ENCODE measurements at regions not wholly inside any gene's neighbourhood (a gene's known extent, or its start where the extent isn't known, plus 50 kb on each side); places are given as distances from the start of the nearest gene placed in this dataset.

DNA sequence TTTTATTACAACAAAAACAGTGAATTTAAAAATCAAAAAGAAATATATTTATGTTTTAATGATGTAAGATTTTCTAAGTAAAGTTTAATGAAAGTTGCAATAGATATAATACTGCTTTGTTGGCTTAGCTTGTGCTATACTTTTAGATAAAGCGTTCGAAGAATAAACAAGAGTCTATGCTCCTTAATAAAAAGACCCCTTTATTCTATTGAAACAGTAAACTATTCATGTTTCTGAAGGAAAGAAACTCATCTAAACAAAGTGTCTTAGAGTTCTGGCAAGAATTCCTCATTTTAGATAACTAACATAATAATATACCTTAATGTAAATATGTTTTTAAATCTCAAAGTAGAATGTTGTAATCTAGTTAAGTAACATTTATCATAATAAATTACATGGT lies 179.0 kb downstream of the RASSF9 start:
- no peak overlapping the region for H2BK5ac ChIP-seq (ENCODE audit: low read depth, low read length, poor library complexity)
- no peak overlapping the region for H2BK120ac ChIP-seq (ENCODE audit: insufficient read depth, low read length, poor library complexity)
- no peak overlapping the region for H2AFZ ChIP-seq (ENCODE audit: insufficient read depth, low read length, poor library complexity)
- H3K79me2 ChIP-seq (ENCODE audit: control insufficient read depth, insufficient read depth, low read length, poor library complexity), result no peaks in the 10 kb centered on the region
- H3K9ac ChIP-seq (ENCODE audit: low read length), result no peak overlapping the region
- no peak overlapping the region for H2AK5ac ChIP-seq (ENCODE audit: low read length)
- H4K12ac ChIP-seq (ENCODE audit: low read depth, low read length), result no peak overlapping the region
- no CpG with 5 or more reads among the region's 2 CpGs for WGBS (ENCODE audit: extremely low coverage, insufficient coverage, insufficient read length)
- no peak overlapping the region for H4K91ac ChIP-seq (ENCODE audit: low read depth, low read length)
- H3K27ac ChIP-seq (ENCODE audit: low read depth, low read length), result no peak overlapping the region
- H4K8ac ChIP-seq (ENCODE audit: low read depth, low read length), result no peak overlapping the region
- no peak overlapping the region for H3K14ac ChIP-seq (ENCODE audit: low read length)
- H3K9me3 ChIP-seq (ENCODE audit: insufficient read depth, low read depth, low read length), result peaks cover 6% of the 10 kb centered on the region
- H2BK12ac ChIP-seq (ENCODE audit: low read length), result no peak overlapping the region
- H3K79me1 ChIP-seq (ENCODE audit: low read length), result no peaks in the 10 kb centered on the region
- H3K4me1 ChIP-seq (ENCODE audit: control insufficient read depth in 1 of 2, insufficient read depth in 2 of 2, low read length in 2 of 2), result no peaks in the 10 kb centered on the region
- H3K4me3 ChIP-seq (ENCODE audit: low read depth, low read length), result no peak overlapping the region
- no peaks in the 10 kb centered on the region for H3K27me3 ChIP-seq (ENCODE audit: insufficient read depth, low read length)
- DNase-seq, result no peak
- H3K36me3 ChIP-seq (ENCODE audit: control insufficient read depth in 1 of 2, insufficient read depth in 2 of 2, low read length in 2 of 2), result no peaks in the 10 kb centered on the region
- H3K4ac ChIP-seq (ENCODE audit: low read depth, low read length), result no peak overlapping the region
- no peak overlapping the region for H3K4me2 ChIP-seq (ENCODE audit: low read length)
- H3K18ac ChIP-seq (ENCODE audit: low read length), result no peak overlapping the region
- no peak overlapping the region for H3K23ac ChIP-seq (ENCODE audit: low read length)

DNA sequence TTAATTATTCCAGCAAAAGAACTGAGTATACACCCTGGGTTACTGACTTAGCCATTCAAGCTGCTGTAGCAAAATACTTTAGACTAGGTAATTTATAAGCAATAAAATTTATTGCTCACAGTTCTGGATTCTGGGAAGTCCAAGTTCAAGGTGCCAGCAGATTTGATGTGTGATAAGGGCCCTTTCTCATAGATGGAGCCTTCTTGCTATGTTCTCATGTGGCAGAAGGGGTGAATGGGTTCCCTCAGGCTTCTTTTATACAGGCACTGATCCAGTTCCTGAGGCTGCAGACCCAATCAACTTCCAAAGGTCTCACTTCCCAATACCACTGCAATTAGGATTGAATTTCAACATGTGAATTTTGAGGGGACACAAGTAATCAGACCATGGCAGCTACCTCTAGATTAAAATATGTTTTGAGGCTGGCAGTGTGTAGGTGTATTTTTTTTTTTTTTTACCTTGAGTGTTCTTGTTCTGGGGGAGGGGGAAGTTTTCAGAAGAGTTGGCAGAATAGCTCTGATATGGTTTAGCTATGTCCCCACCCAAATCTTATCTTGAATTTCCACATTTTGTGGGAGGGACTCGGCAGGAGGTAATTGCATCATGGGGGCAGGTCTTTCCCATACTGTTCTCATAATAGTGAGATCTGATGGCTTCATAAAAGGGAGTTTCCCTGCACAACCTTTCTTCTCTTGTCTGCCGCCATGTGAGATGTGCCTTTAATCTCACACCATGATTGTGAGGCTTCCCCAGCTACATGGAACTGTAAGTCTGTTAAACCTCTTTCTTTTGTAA lies 178.2 kb downstream of the RASSF9 start:
- Histone ChIP-seq H2BK12ac (ENCODE audit: low read length) (no peak overlapping the region), H2AFZ (ENCODE audit: insufficient read depth, low read length, poor library complexity) (no peak overlapping the region), H3K4me1 (ENCODE audit: control insufficient read depth in 1 of 2, insufficient read depth in 2 of 2, low read length in 2 of 2) (no peaks in the 10 kb centered on the region), H2BK5ac (ENCODE audit: low read depth, low read length, poor library complexity) (no peak overlapping the region), H3K27ac (ENCODE audit: low read depth, low read length) (no peak overlapping the region), H3K79me1 (ENCODE audit: low read length) (no peaks in the 10 kb centered on the region), H3K4ac (ENCODE audit: low read depth, low read length) (no peak overlapping the region), H2AK5ac (ENCODE audit: low read length) (no peak overlapping the region), H3K36me3 (ENCODE audit: control insufficient read depth in 1 of 2, insufficient read depth in 2 of 2, low read length in 2 of 2) (no peaks in the 10 kb centered on the region), H4K91ac (ENCODE audit: low read depth, low read length) (no peak overlapping the region), H3K23ac (ENCODE audit: low read length) (no peak overlapping the region), H3K14ac (ENCODE audit: low read length) (no peak overlapping the region), H3K27me3 (ENCODE audit: insufficient read depth, low read length) (no peaks in the 10 kb centered on the region), H3K4me2 (ENCODE audit: low read length) (no peak overlapping the region), H3K9ac (ENCODE audit: low read length) (no peak overlapping the region), H4K12ac (ENCODE audit: low read depth, low read length) (no peak overlapping the region), H3K4me3 (ENCODE audit: low read depth, low read length) (no peak overlapping the region), H4K8ac (ENCODE audit: low read depth, low read length) (no peak overlapping the region), H3K79me2 (ENCODE audit: control insufficient read depth, insufficient read depth, low read length, poor library complexity) (no peaks in the 10 kb centered on the region), H2BK120ac (ENCODE audit: insufficient read depth, low read length, poor library complexity) (no peak overlapping the region), H3K18ac (ENCODE audit: low read length) (no peak overlapping the region), H3K9me3 (ENCODE audit: insufficient read depth, low read depth, low read length) (peaks cover 6% of the 10 kb centered on the region)
- no peak for DNase-seq
- WGBS (ENCODE audit: extremely low coverage, insufficient coverage, insufficient read length), result no CpG with 5 or more reads among the region's 2 CpGs

DNA sequence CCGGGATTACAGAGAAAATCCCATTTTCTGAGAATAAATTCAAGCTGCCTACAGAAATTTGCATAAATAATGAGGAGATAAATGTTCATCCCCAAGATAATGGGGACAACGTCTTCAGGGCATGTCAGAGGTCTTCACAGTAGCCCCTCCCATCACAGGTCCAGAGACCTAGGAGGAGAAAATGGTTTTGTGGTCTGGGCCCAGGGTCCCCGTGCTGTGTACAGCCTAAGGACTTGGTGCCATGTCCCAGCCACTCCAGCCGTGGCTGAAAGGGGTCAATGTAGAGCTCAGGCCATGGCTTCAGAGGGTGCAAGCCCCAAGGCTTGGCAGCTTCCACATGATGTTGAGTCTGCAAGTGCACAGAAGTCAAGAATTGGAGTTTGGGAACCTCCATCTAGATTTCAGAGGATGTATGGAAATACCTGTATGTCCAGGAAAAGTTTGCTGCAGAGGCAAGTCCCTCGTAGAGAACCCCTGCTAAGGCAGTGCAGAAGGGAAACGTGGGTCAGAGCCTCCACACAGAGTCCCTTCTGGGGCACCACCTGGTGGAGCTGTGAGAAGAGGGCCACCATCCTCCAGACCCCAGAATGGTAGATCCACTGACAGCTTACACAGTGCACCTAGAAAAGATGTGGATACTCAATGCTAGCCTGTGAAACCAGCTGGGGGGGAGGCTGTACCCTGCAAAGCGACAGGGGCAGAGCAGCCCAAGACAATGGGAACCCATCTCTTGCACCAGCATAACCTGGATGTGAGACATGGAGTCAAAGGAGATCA lies 176.3 kb downstream of the RASSF9 start:
- no peak overlapping the region for H4K91ac ChIP-seq (ENCODE audit: low read depth, low read length)
- H3K9ac ChIP-seq (ENCODE audit: low read length), result no peak overlapping the region
- no peak overlapping the region for H3K27ac ChIP-seq (ENCODE audit: low read depth, low read length)
- H2BK12ac ChIP-seq (ENCODE audit: low read length), result no peak overlapping the region
- no peak for DNase-seq
- no peak overlapping the region for H2BK5ac ChIP-seq (ENCODE audit: low read depth, low read length, poor library complexity)
- H2AK5ac ChIP-seq (ENCODE audit: low read length), result no peak overlapping the region
- no peaks in the 10 kb centered on the region for H3K4me1 ChIP-seq (ENCODE audit: control insufficient read depth in 1 of 2, insufficient read depth in 2 of 2, low read length in 2 of 2)
- H4K12ac ChIP-seq (ENCODE audit: low read depth, low read length), result no peak overlapping the region
- no peak overlapping the region for H3K18ac ChIP-seq (ENCODE audit: low read length)
- no peak overlapping the region for H4K8ac ChIP-seq (ENCODE audit: low read depth, low read length)
- no peak overlapping the region for H3K4me2 ChIP-seq (ENCODE audit: low read length)
- H2BK120ac ChIP-seq (ENCODE audit: insufficient read depth, low read length, poor library complexity), result no peak overlapping the region
- peaks cover 3% of the 10 kb centered on the region for H3K9me3 ChIP-seq (ENCODE audit: insufficient read depth, low read depth, low read length)
- H3K79me1 ChIP-seq (ENCODE audit: low read length), result no peaks in the 10 kb centered on the region
- no peak overlapping the region for H3K23ac ChIP-seq (ENCODE audit: low read length)
- H3K4ac ChIP-seq (ENCODE audit: low read depth, low read length), result no peak overlapping the region
- H3K27me3 ChIP-seq (ENCODE audit: insufficient read depth, low read length), result no peaks in the 10 kb centered on the region
- H3K14ac ChIP-seq (ENCODE audit: low read length), result no peak overlapping the region
- whole genome bisulfite sequencing (ENCODE audit: extremely low coverage, insufficient coverage, insufficient read length), result no CpG with 5 or more reads among the region's 7 CpGs
- no peak overlapping the region for H3K4me3 ChIP-seq (ENCODE audit: low read depth, low read length)
- no peaks in the 10 kb centered on the region for H3K36me3 ChIP-seq (ENCODE audit: control insufficient read depth in 1 of 2, insufficient read depth in 2 of 2, low read length in 2 of 2)
- no peaks in the 10 kb centered on the region for H3K79me2 ChIP-seq (ENCODE audit: control insufficient read depth, insufficient read depth, low read length, poor library complexity)
- no peak overlapping the region for H2AFZ ChIP-seq (ENCODE audit: insufficient read depth, low read length, poor library complexity)

- Histone ChIP-seq H3K79me2 (ENCODE audit: control insufficient read depth, insufficient read depth, low read length, poor library complexity) (no peaks in the 10 kb centered on the region), H3K4me2 (ENCODE audit: low read length) (no peak overlapping the region), H3K4me3 (ENCODE audit: low read depth, low read length) (no peak overlapping the region), H3K18ac (ENCODE audit: low read length) (no peak overlapping the region), H3K79me1 (ENCODE audit: low read length) (no peaks in the 10 kb centered on the region), H3K9ac (ENCODE audit: low read length) (no peak overlapping the region), H2BK12ac (ENCODE audit: low read length) (no peak overlapping the region), H3K23ac (ENCODE audit: low read length) (no peak overlapping the region), H2AK5ac (ENCODE audit: low read length) (no peak overlapping the region), H4K8ac (ENCODE audit: low read depth, low read length) (no peak overlapping the region), H3K36me3 (ENCODE audit: control insufficient read depth in 1 of 2, insufficient read depth in 2 of 2, low read length in 2 of 2) (no peaks in the 10 kb centered on the region), H3K4me1 (ENCODE audit: control insufficient read depth in 1 of 2, insufficient read depth in 2 of 2, low read length in 2 of 2) (no peaks in the 10 kb centered on the region), H3K4ac (ENCODE audit: low read depth, low read length) (no peak overlapping the region), H3K14ac (ENCODE audit: low read length) (no peak overlapping the region), H2BK120ac (ENCODE audit: insufficient read depth, low read length, poor library complexity) (no peak overlapping the region), H4K91ac (ENCODE audit: low read depth, low read length) (no peak overlapping the region), H3K27ac (ENCODE audit: low read depth, low read length) (no peak overlapping the region), H4K12ac (ENCODE audit: low read depth, low read length) (no peak overlapping the region), H2AFZ (ENCODE audit: insufficient read depth, low read length, poor library complexity) (no peak overlapping the region), H2BK5ac (ENCODE audit: low read depth, low read length, poor library complexity) (no peak overlapping the region), H3K9me3 (ENCODE audit: insufficient read depth, low read depth, low read length) (peaks cover 3% of the 10 kb centered on the region), H3K27me3 (ENCODE audit: insufficient read depth, low read length) (no peaks in the 10 kb centered on the region)
- no peak for DNase-seq
- WGBS (ENCODE audit: extremely low coverage, insufficient coverage, insufficient read length), result no CpG with 5 or more reads among the region's 4 CpGs
Observed at GRCh38 chr12:85661461-85662206, 174.6 kb downstream of the RASSF9 start.
